Thyroid gland (tissue), 4 donors: ENCODE measurements at regions not wholly inside any gene's neighbourhood (a gene's known extent, or its start where the extent isn't known, plus 50 kb on each side); places are given as distances from the start of the nearest gene placed in this dataset.

Source experiments
- CTCF ChIP-seq, 6 experiments: fragments of 200-600 bp in 3 of 6; fragments of 450-650 bp in 3 of 6; sonication (generic) in 3 of 6; IDR thresholded peaks; one replicate each; pipeline ENCODE4 v1.5.1; 2016 to 2019; ENCODE audit warnings: antibody characterized with exemption in 6 of 6, mild to moderate bottlenecking in 2 of 6, inconsistent platforms in 1 of 6, moderate library complexity in 1 of 6
- POLR2A ChIP-seq, 2 donors: fragments of 450-650 bp; IDR thresholded peaks; one replicate each; pipeline ENCODE4 v1.6.1; 2017; ENCODE audit warnings: antibody characterized with exemption in 2 of 2, mild to moderate bottlenecking in 2 of 2, moderate library complexity in 1 of 2

- TF ChIP-seq POLR2A (IDR thresholded peaks at IDR 0.05) (no peak), CTCF (IDR thresholded peaks at IDR 0.05) (no peak)
These were observed 113.8 kb upstream of the DLX2 start for GRCh38 chr2:172216477-172216876.
